BLaER1 treated with 17β-estradiol and CSF1 and Interleukin-3, amounts not matched to agents 10 nM and 100 nM (cell line): ENCODE measurements at regions not wholly inside any gene's neighbourhood (a gene's known extent, or its start where the extent isn't known, plus 50 kb on each side); places are given as distances from the start of the nearest gene placed in this dataset.

Experiments
- H3K27ac ChIP-seq, 11 experiments: shearing (Covaris generic); formaldehyde crosslinking; 2 replicates each; pipeline ENCODE4 v1.8.1; 2022
- H3K27me3 ChIP-seq, 11 experiments: shearing (Covaris generic); formaldehyde crosslinking; 2 replicates each; pipeline ENCODE4 v1.8.1; 2022
- H3K36me3 ChIP-seq, 11 experiments: shearing (Covaris generic); formaldehyde crosslinking; 2 replicates each; pipeline ENCODE4 v1.8.1; 2022
- H3K4me1 ChIP-seq, 10 experiments: shearing (Covaris generic); formaldehyde crosslinking; 2 replicates each; pipeline ENCODE4 v1.8.1; 2022
- H3K4me2 ChIP-seq, 11 experiments: shearing (Covaris generic); formaldehyde crosslinking; 2 replicates each; pipeline ENCODE4 v1.8.1; 2022
- H3K4me3 ChIP-seq, 10 experiments: shearing (Covaris generic); formaldehyde crosslinking; 2 replicates each; pipeline ENCODE4 v1.8.1; 2022
- H3K9ac ChIP-seq, 11 experiments: shearing (Covaris generic); formaldehyde crosslinking; 2 replicates each; pipeline ENCODE4 v1.8.1; 2022
- H3K9me3 ChIP-seq, 11 experiments: shearing (Covaris generic); formaldehyde crosslinking; replicated peaks in 1 of 11; 2 replicates each; pipeline ENCODE4 v1.8.1; 2022
- H4K20me1 ChIP-seq, 11 experiments: shearing (Covaris generic); formaldehyde crosslinking; 2 replicates each; pipeline ENCODE4 v1.8.1; 2022
- Cebpa-rat ChIP-seq, 11 experiments: shearing (Covaris generic); IDR thresholded peaks; 2 replicates each; pipeline ENCODE4 v1.8.1; 2022

DNA sequence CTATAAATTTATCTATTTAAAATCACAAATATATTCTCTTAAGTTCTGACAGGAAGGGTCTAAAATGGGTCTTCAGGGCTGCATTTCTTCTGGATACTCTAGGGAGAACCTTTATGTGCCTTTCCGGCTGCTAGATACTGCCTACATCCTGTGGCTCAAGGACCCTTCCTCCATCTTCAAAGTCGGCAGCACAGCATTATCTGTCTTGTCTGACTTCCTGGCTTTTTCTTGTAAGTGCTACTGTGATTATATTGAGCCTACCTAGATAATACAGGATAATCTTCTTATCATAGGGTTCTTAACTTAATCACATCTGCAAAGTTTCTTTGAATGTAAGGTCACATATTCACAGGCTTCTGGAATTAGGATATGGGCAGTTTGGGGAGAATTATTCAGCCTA, 943.8 kb upstream of the TYRP1 start:
- H3K9ac ChIP-seq = no peak overlapping the region
- no peak for TF ChIP-seq Cebpa-rat (IDR thresholded peaks at IDR 0.05)
- H4K20me1 ChIP-seq = no peaks in the 10 kb centered on the region
- H3K4me3 ChIP-seq = no peak overlapping the region
- H3K4me2 ChIP-seq = no peak overlapping the region
- no peaks in the 10 kb centered on the region for H3K27me3 ChIP-seq
- no peaks in the 10 kb centered on the region for H3K9me3 ChIP-seq
- no peak overlapping the region for H3K27ac ChIP-seq
- H3K4me1 ChIP-seq = no peaks in the 10 kb centered on the region
- no peaks in the 10 kb centered on the region for H3K36me3 ChIP-seq

- peaks cover 0 to 3% (median 0%) of the 10 kb centered on the region in 10 experiments; a peak in 4 of 20 replicates for H3K4me1 ChIP-seq
- no peaks in the 10 kb centered on the region for H3K36me3 ChIP-seq
- H4K20me1 ChIP-seq = no peaks in the 10 kb centered on the region
- H3K27me3 ChIP-seq = no peaks in the 10 kb centered on the region
- H3K4me2 ChIP-seq = no peak overlapping the region
- no peak overlapping the region for H3K9ac ChIP-seq
- no peaks in the 10 kb centered on the region for H3K9me3 ChIP-seq
- no peak overlapping the region for H3K27ac ChIP-seq
- no peak overlapping the region for H3K4me3 ChIP-seq
- no peak for TF ChIP-seq Cebpa-rat (IDR thresholded peaks at IDR 0.05)
Measured at GRCh38 chr9:11755951-11756350, 937.2 kb upstream of the TYRP1 start.

DNA sequence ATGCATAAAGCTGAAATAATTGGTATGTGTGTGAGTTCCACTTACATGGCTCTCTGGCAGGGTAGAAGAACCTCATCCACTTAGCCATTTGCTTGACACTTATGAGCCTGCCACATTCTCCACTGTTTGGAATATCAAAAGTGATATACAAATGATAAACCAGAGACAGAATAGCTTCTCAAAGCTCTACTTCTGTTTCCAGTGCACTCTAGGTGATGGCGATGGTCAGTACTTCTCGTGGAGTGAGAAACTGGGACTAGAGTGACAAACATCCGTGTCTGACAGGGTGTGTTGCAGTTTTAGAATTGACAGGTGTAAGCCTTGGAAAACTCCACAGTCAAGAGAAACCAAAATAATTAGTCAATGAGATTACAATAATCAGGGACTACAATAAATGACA, 935.8 kb upstream of the TYRP1 start:
- Histone ChIP-seq H3K9ac (no peak overlapping the region), H3K27ac (no peak overlapping the region), H3K4me1 (peaks cover 0 to 7% (median 0%) of the 10 kb centered on the region in 10 experiments; a peak in 4 of 20 replicates), H3K4me3 (no peak overlapping the region), H4K20me1 (no peaks in the 10 kb centered on the region), H3K4me2 (no peak overlapping the region), H3K9me3 (no peaks in the 10 kb centered on the region), H3K36me3 (no peaks in the 10 kb centered on the region), H3K27me3 (no peaks in the 10 kb centered on the region)
- no peak for TF ChIP-seq Cebpa-rat (IDR thresholded peaks at IDR 0.05)

- TF ChIP-seq Cebpa-rat (IDR thresholded peaks at IDR 0.05) = no peak
- Histone ChIP-seq H3K27ac (no peak overlapping the region), H3K4me3 (no peak overlapping the region), H3K9ac (no peak overlapping the region), H4K20me1 (no peaks in the 10 kb centered on the region), H3K4me2 (no peak overlapping the region), H3K9me3 (no peaks in the 10 kb centered on the region), H3K4me1 (peaks cover 0 to 7% (median 0%) of the 10 kb centered on the region in 10 experiments; a peak in 4 of 20 replicates), H3K27me3 (no peaks in the 10 kb centered on the region), H3K36me3 (no peaks in the 10 kb centered on the region)
Measured at GRCh38 chr9:11758016-11758415, 935.2 kb upstream of the TYRP1 start.

DNA sequence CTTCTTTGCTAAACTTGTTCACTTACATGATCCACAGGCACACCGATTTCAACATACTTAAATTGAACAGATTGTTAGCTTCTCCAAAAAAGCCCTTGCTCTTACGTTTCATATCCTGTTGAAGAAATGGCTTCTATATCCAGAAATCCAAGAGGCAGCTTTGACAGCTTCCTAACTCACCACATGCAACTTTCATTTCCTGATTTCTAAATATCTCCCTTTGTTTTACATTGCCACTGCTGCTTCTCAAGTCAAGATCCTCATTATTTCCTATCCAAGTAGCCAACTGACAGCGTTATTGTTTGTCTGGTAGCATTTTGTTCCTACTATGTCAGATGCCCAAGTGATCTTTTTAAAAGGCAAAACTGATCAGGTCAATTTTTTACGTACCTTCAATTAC, 913.2 kb upstream of the TYRP1 start:
- H3K4me2 ChIP-seq = peak overlapping the region in 7 of 11 experiments; percentile 40 to 77 (median 57); a peak in 13 of 22 replicates
- peaks cover 0 to 22% (median 10%) of the 10 kb centered on the region in 10 experiments; a peak in 12 of 20 replicates for H3K4me1 ChIP-seq
- H3K27me3 ChIP-seq = no peaks in the 10 kb centered on the region
- no peak overlapping the region for H3K4me3 ChIP-seq
- peak overlapping the region in 7 of 11 experiments; percentile 15 to 46 (median 33); a peak in 9 of 22 replicates for H3K27ac ChIP-seq
- H4K20me1 ChIP-seq = no peaks in the 10 kb centered on the region
- H3K9ac ChIP-seq = no peak overlapping the region
- TF ChIP-seq Cebpa-rat (IDR thresholded peaks at IDR 0.05) = no peak
- H3K9me3 ChIP-seq = no peaks in the 10 kb centered on the region
- no peaks in the 10 kb centered on the region for H3K36me3 ChIP-seq

GRCh38 chr9:11792870-11793269, 900.3 kb upstream of the TYRP1 start:
- Histone ChIP-seq H3K9ac (no peak overlapping the region), H3K27ac (no peak overlapping the region), H3K4me3 (no peak overlapping the region), H4K20me1 (no peaks in the 10 kb centered on the region), H3K27me3 (no peaks in the 10 kb centered on the region), H3K4me1 (no peaks in the 10 kb centered on the region), H3K4me2 (no peak overlapping the region), H3K36me3 (no peaks in the 10 kb centered on the region), H3K9me3 (no peaks in the 10 kb centered on the region)
- no peak for TF ChIP-seq Cebpa-rat (IDR thresholded peaks at IDR 0.05)

GRCh38 chr9:11794984-11795383, 898.2 kb upstream of the TYRP1 start:
- Histone ChIP-seq H3K4me1 (no peaks in the 10 kb centered on the region), H3K9me3 (no peaks in the 10 kb centered on the region), H3K4me3 (no peak overlapping the region), H3K9ac (no peak overlapping the region), H3K27ac (no peak overlapping the region), H3K36me3 (no peaks in the 10 kb centered on the region), H3K27me3 (no peaks in the 10 kb centered on the region), H3K4me2 (no peak overlapping the region), H4K20me1 (no peaks in the 10 kb centered on the region)
- no peak for TF ChIP-seq Cebpa-rat (IDR thresholded peaks at IDR 0.05)

DNA sequence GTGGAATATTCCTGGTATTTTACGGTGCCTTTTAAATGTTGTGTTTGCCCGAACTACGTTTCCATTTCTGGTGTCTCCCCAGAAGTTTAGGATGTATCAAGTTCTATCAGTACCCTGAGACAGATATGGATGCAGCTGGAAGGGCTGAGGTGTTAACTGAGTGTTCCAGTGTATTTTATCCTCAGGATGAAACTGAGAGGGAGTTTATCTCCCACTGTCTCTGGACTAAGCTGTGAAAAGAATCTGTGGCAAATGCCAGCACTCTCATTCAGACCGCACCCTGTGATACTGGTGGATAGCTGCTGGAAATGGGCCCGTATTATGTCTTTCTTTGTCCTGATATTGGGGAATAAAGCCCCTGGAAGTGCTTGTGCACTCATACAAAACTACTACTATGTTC, 887.2 kb upstream of the TYRP1 start:
- TF ChIP-seq Cebpa-rat (IDR thresholded peaks at IDR 0.05) = no peak
- H3K9ac ChIP-seq = no peak overlapping the region

GRCh38 chr9:11821306-11821975, 871.7 kb upstream of the TYRP1 start:
- H3K9ac ChIP-seq = no peak overlapping the region
- no peaks in the 10 kb centered on the region for H3K9me3 ChIP-seq
- no peaks in the 10 kb centered on the region for H3K4me1 ChIP-seq
- no peak overlapping the region for H3K4me3 ChIP-seq
- TF ChIP-seq Cebpa-rat (IDR thresholded peaks at IDR 0.05) = no peak
- no peaks in the 10 kb centered on the region for H3K27me3 ChIP-seq
- H3K36me3 ChIP-seq = no peaks in the 10 kb centered on the region
- no peak overlapping the region for H3K4me2 ChIP-seq
- no peak overlapping the region for H3K27ac ChIP-seq
- H4K20me1 ChIP-seq = no peaks in the 10 kb centered on the region

More for the DNA sequence above, 887.2 kb upstream of the TYRP1 start:
- Histone ChIP-seq H3K4me1 (0 out of 20 replicates have a peak, but pooled peaks cover 0 to 3% (median 0%) of the 10 kb centered on the region in 10 experiments), H3K9me3 (no peaks in the 10 kb centered on the region), H3K27me3 (no peaks in the 10 kb centered on the region), H3K36me3 (no peaks in the 10 kb centered on the region), H3K27ac (no peak overlapping the region), H3K4me3 (no peak overlapping the region), H3K4me2 (no peak overlapping the region), H4K20me1 (no peaks in the 10 kb centered on the region)

- Histone ChIP-seq H4K20me1 (no peaks in the 10 kb centered on the region), H3K36me3 (no peaks in the 10 kb centered on the region), H3K27me3 (no peaks in the 10 kb centered on the region), H3K4me2 (no peak overlapping the region), H3K9me3 (no peaks in the 10 kb centered on the region), H3K9ac (no peak overlapping the region), H3K4me1 (no peaks in the 10 kb centered on the region; a peak in 1 of 20 replicates), H3K4me3 (no peak overlapping the region), H3K27ac (no peak overlapping the region)
- no peak for TF ChIP-seq Cebpa-rat (IDR thresholded peaks at IDR 0.05)
Measured at GRCh38 chr9:11828201-11828600, 865.0 kb upstream of the TYRP1 start.
